CD14-positive monocyte (primary cell): ENCODE measurements at regions not wholly inside any gene's neighbourhood (a gene's known extent, or its start where the extent isn't known, plus 50 kb on each side); places are given as distances from the start of the nearest gene placed in this dataset.

Source experiments
- DNase-seq, 3 donors: peaks; one replicate each; pipeline ENCODE4 v3.0.0-alpha.2; 2011 to 2022
- H2AFZ ChIP-seq: 2 replicates; pipeline ENCODE4 v1.6.0; 2012; ENCODE audit warnings: mild to moderate bottlenecking, low read depth, low read length, inconsistent platforms; ENCODE audit not compliant: insufficient read depth, poor library complexity, severe bottlenecking
- H3K27ac ChIP-seq, 2 donors: 1 replicate in 1 of 2; 2 replicates in 1 of 2; pipeline ENCODE4 v1.5.1; 2012 to 2013; ENCODE audit warnings: low read length in 2 of 2, control low read depth in 1 of 2, inconsistent platforms in 1 of 2, low read depth in 1 of 2, mild to moderate bottlenecking in 1 of 2
- H3K27me3 ChIP-seq, 2 donors: one replicate each; pipeline versions ENCODE4 v1.6.0 to v1.6.1; 2011 to 2013; ENCODE audit warnings: low read length in 2 of 2; ENCODE audit not compliant: control insufficient read depth in 2 of 2, insufficient read depth in 2 of 2
- H3K36me3 ChIP-seq, 2 donors: replicated peaks in 1 of 2; 1 replicate in 1 of 2; 2 replicates in 1 of 2; pipeline versions ENCODE4 v1.5.1 to v1.6.1; 2012 to 2013; ENCODE audit warnings: low read length in 2 of 2, control low read depth in 1 of 2, inconsistent platforms in 1 of 2, mild to moderate bottlenecking in 1 of 2; ENCODE audit not compliant: insufficient read depth in 2 of 2, control insufficient read depth in 1 of 2
- H3K4me1 ChIP-seq, 2 donors: 1 replicate in 1 of 2; 2 replicates in 1 of 2; pipeline versions ENCODE4 v1.5.1 to v1.6.1; 2012 to 2013; ENCODE audit warnings: low read length in 2 of 2, control low read depth in 1 of 2, inconsistent platforms in 1 of 2, mild to moderate bottlenecking in 1 of 2, moderate library complexity in 1 of 2; ENCODE audit not compliant: insufficient read depth in 2 of 2, control insufficient read depth in 1 of 2
- H3K4me2 ChIP-seq: replicated peaks from 2 replicates; pipeline ENCODE3; 2012; ENCODE audit warnings: low read length, moderate library complexity, mild to moderate bottlenecking; ENCODE audit not compliant: poor library complexity, severe bottlenecking; ENCODE audit errors: extremely low read depth
- H3K4me3 ChIP-seq, 3 experiments: fragments of 200-600 bp in 1 of 3; sonication (generic) in 1 of 3; replicated peaks in 1 of 3; 1 replicate in 2 of 3; 2 replicates in 1 of 3; pipeline ENCODE4 v1.5.1; 2011 to 2013; ENCODE audit warnings: low read length in 3 of 3, mild to moderate bottlenecking in 3 of 3, control low read depth in 2 of 3, low read depth in 2 of 3, inconsistent platforms in 1 of 3, moderate library complexity in 1 of 3
- H3K79me2 ChIP-seq: 2 replicates; pipeline ENCODE4 v1.6.0; 2012; ENCODE audit warnings: mild to moderate bottlenecking, control low read depth, inconsistent platforms, low read length, moderate library complexity; ENCODE audit not compliant: insufficient read depth
- H3K9ac ChIP-seq: 2 replicates; pipeline ENCODE4 v1.6.0; 2017; ENCODE audit warnings: low read length, mild to moderate bottlenecking; ENCODE audit not compliant: insufficient read depth, poor library complexity, severe bottlenecking
- H3K9me3 ChIP-seq, 2 donors: replicated peaks in 1 of 2; 1 replicate in 1 of 2; 2 replicates in 1 of 2; pipeline versions ENCODE4 v1.5.1 to v1.6.1; 2012 to 2013; ENCODE audit warnings: low read length in 2 of 2, control low read depth in 1 of 2; ENCODE audit not compliant: control insufficient read depth in 1 of 2, insufficient read depth in 1 of 2
- H4K20me1 ChIP-seq: 2 replicates; pipeline ENCODE4 v1.6.0; 2012; ENCODE audit warnings: mild to moderate bottlenecking, low read length, control low read depth, moderate library complexity; ENCODE audit not compliant: insufficient read depth
- H3K27ac Mint-ChIP-seq, 7 donors: one replicate each; pipeline ENCODE4 v1.8.0; 2020; ENCODE audit warnings: mild to moderate bottlenecking in 7 of 7, mixed read lengths in 7 of 7, moderate library complexity in 6 of 7, inconsistent platforms in 2 of 7
- H3K27me3 Mint-ChIP-seq, 3 donors: one replicate each; pipeline ENCODE4 v1.8.0; 2021 to 2022; ENCODE audit warnings: low read depth in 3 of 3, mild to moderate bottlenecking in 3 of 3, mixed read lengths in 3 of 3, moderate library complexity in 3 of 3, inconsistent platforms in 1 of 3
- H3K36me3 Mint-ChIP-seq, 2 donors: one replicate each; pipeline ENCODE4 v1.8.0; 2020; ENCODE audit warnings: mixed read lengths in 2 of 2, inconsistent platforms in 1 of 2, mild to moderate bottlenecking in 1 of 2
- H3K4me1 Mint-ChIP-seq: one replicate; pipeline ENCODE4 v1.8.0; 2020; ENCODE audit warnings: mild to moderate bottlenecking, mixed read lengths
- H3K4me3 Mint-ChIP-seq, 2 donors: one replicate each; pipeline ENCODE4 v1.8.0; 2020; ENCODE audit warnings: mild to moderate bottlenecking in 2 of 2, mixed read lengths in 2 of 2, moderate library complexity in 1 of 2
- H3K9me3 Mint-ChIP-seq, 7 donors: one replicate each; pipeline ENCODE4 v1.8.0; 2020 to 2022; ENCODE audit warnings: mixed read lengths in 7 of 7, mild to moderate bottlenecking in 6 of 7, moderate library complexity in 6 of 7, inconsistent platforms in 2 of 7
- CTCF ChIP-seq: fragments of 200-600 bp; IDR thresholded peaks from one replicate; pipeline ENCODE4 v1.8.0; 2022; ENCODE audit warnings: antibody characterized with exemption, mild to moderate bottlenecking
- WGBS: methylation state at CpG from one replicate; pipeline ENCODE4 v1.1.5; 2013; ENCODE audit warnings: missing lambda C conversion rate; ENCODE audit not compliant: insufficient coverage; 5-methylcytosine and 5-hydroxymethylcytosine counted together
- intact Hi-C, 2 donors: fragments of 100-400 bp; cut with micrococcal nuclease; formaldehyde crosslinking; loops; one replicate each; pipeline versions ENCODE4 v1.15.0 to v1.15.1; 2023

GRCh38 chr3:111471831-111472230 is 70.2 kb upstream of the CD96 start:
- intact Hi-C loops, result no loop called here
- H3K27me3 ChIP-seq, result no peaks in the 10 kb centered on the region
- no peak for DNase-seq
- H3K9me3 ChIP-seq, result peaks cover 9 to 12% of the 10 kb centered on the region in 2 donors
- no CpG with 5 or more reads among the region's 2 CpGs for WGBS
- peaks cover 4 to 16% (median 6%) of the 10 kb centered on the region in 7 donors for H3K9me3 Mint-ChIP-seq
- no peaks in the 10 kb centered on the region for H3K27me3 Mint-ChIP-seq
- H3K4me1 Mint-ChIP-seq, result no peaks in the 10 kb centered on the region
- no peak for TF ChIP-seq CTCF
- H3K4me3 Mint-ChIP-seq, result no peak overlapping the region
- no peaks in the 10 kb centered on the region for H3K79me2 ChIP-seq
- no peak overlapping the region for H3K9ac ChIP-seq
- H4K20me1 ChIP-seq, result no peaks in the 10 kb centered on the region
- H3K4me2 ChIP-seq, result no peak overlapping the region
- H3K27ac Mint-ChIP-seq, result no peak overlapping the region
- H3K27ac ChIP-seq, result no peak overlapping the region
- no peaks in the 10 kb centered on the region for H3K36me3 Mint-ChIP-seq
- no peak overlapping the region for H2AFZ ChIP-seq
- H3K36me3 ChIP-seq, result no peaks in the 10 kb centered on the region
- H3K4me3 ChIP-seq, result no peak overlapping the region
- no peaks in the 10 kb centered on the region for H3K4me1 ChIP-seq

GRCh38 chr3:111472556-111472955 is 69.4 kb upstream of the CD96 start:
- no peaks in the 10 kb centered on the region for H3K36me3 ChIP-seq
- DNase-seq, result no peak
- no peak for TF ChIP-seq CTCF
- H3K9ac ChIP-seq, result no peak overlapping the region
- H3K27me3 ChIP-seq, result no peaks in the 10 kb centered on the region
- no peak overlapping the region for H3K27ac Mint-ChIP-seq
- H3K4me2 ChIP-seq, result no peak overlapping the region
- H3K79me2 ChIP-seq, result no peaks in the 10 kb centered on the region
- H3K4me1 Mint-ChIP-seq, result no peaks in the 10 kb centered on the region
- intact Hi-C loops, result no loop called here
- H3K9me3 Mint-ChIP-seq, result peaks cover 4 to 16% (median 6%) of the 10 kb centered on the region in 7 donors
- WGBS, result no CpG with 5 or more reads among the region's 4 CpGs
- H3K9me3 ChIP-seq, result peaks cover 9 to 12% of the 10 kb centered on the region in 2 donors
- no peaks in the 10 kb centered on the region for H3K36me3 Mint-ChIP-seq
- no peaks in the 10 kb centered on the region for H3K4me1 ChIP-seq
- no peak overlapping the region for H3K4me3 Mint-ChIP-seq
- H3K27me3 Mint-ChIP-seq, result no peaks in the 10 kb centered on the region
- H2AFZ ChIP-seq, result no peak overlapping the region
- no peak overlapping the region for H3K27ac ChIP-seq
- H3K4me3 ChIP-seq, result no peak overlapping the region
- H4K20me1 ChIP-seq, result no peaks in the 10 kb centered on the region
